ENCODE measurements at regions not wholly inside any gene's neighbourhood (a gene's known extent, or its start where the extent isn't known, plus 50 kb on each side); places are given as distances from the start of the nearest gene placed in this dataset.

- Histone ChIP-seq H3K4me3 (no peak overlapping the region), H3K9me3 (no peaks in the 10 kb centered on the region), H3K27ac (no peak overlapping the region), H3K27me3 (peaks cover 40% of the 10 kb centered on the region), H3K4me1 (peaks cover 0 to 12% (median 3%) of the 10 kb centered on the region in 3 donors), H3K36me3 (no peaks in the 10 kb centered on the region)
- TF ChIP-seq CTCF (IDR thresholded peaks at IDR 0.05) (no peak), POLR2AphosphoS5 (IDR thresholded peaks at IDR 0.05) (no peak), EP300 (IDR thresholded peaks at IDR 0.05) (no peak), POLR2A (IDR thresholded peaks at IDR 0.05) (no peak)
- WGBS, 2 donors (ENCODE audit: low coverage in 1 of 2): 86 to 90% methylated on average over 6 of the region's 6 CpGs
- ATAC-seq: no peak
Observed at GRCh38 chr12:30197392-30198057, 413.8 kb upstream of the TMTC1 start.

- 62 to 89% methylated on average over 3 of the region's 3 CpGs for WGBS, 2 donors (ENCODE audit: low coverage in 1 of 2)
Observed at GRCh38 chr12:30191696-30192455, 408.1 kb upstream of the TMTC1 start.

DNA sequence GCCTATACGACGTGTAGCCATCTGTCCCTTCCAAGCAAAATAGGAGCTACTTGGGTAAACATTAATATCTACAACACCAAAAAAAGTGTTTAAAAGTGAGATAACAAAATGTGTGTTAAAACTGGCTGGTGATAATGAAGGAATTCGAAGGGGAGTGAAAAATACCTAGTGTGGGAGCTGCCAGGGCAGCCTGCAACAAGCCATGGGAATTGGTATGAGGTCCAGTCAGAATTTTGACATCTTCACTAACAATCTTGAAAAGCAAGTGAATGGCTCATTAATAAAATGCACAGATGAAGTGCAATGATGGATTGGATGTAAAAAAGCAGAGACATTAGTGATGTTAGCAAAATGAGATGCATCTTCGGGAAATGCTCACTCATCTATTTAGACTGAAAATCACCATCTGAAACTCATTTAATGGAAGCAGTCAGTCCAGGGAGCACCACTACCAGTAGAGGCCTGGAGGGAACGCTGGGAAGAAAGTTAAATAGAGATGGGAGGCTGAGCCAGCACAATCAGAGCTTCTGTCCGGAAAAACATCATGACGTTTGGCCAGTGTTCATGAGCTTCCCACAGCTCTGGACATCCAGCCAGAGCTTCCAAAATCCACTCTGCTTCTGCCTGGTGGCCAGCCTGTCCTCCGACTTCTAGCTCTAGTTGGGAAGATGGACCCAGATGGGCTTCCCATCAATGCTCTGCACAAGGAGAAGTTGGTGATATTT lies 405.0 kb upstream of the TMTC1 start:
- H3K4me3 ChIP-seq: no peak overlapping the region
- WGBS, 2 donors (ENCODE audit: low coverage in 1 of 2): 58 to 73% methylated on average over 7 to 8 of the region's 8 CpGs
- H3K9me3 ChIP-seq: no peaks in the 10 kb centered on the region
- no peak overlapping the region for H3K27ac ChIP-seq
- no peak for ATAC-seq
- H3K4me1 ChIP-seq: no peaks in the 10 kb centered on the region
- no peaks in the 10 kb centered on the region for H3K36me3 ChIP-seq
- TF ChIP-seq POLR2A (IDR thresholded peaks at IDR 0.05) (no peak), POLR2AphosphoS5 (IDR thresholded peaks at IDR 0.05) (no peak), CTCF (IDR thresholded peaks at IDR 0.05) (no peak), EP300 (IDR thresholded peaks at IDR 0.05) (no peak)
- H3K27me3 ChIP-seq: no peaks in the 10 kb centered on the region

More at GRCh38 chr12:30191696-30192455, 408.1 kb upstream of the TMTC1 start:
- Histone ChIP-seq H3K9me3 (no peaks in the 10 kb centered on the region), H3K4me1 (no peaks in the 10 kb centered on the region), H3K36me3 (no peaks in the 10 kb centered on the region), H3K27ac (no peak overlapping the region), H3K4me3 (no peak overlapping the region), H3K27me3 (peaks cover 8% of the 10 kb centered on the region)
- TF ChIP-seq POLR2AphosphoS5 (IDR thresholded peaks at IDR 0.05): no peak
- TF ChIP-seq POLR2A (IDR thresholded peaks at IDR 0.05): no peak
- ATAC-seq: no peak

- Histone ChIP-seq H3K4me3 (no peak overlapping the region), H3K9me3 (peaks cover 0 to 8% (median 0%) of the 10 kb centered on the region in 3 donors), H3K4me1 (no peaks in the 10 kb centered on the region), H3K27ac (no peak overlapping the region), H3K36me3 (no peaks in the 10 kb centered on the region), H3K27me3 (no peaks in the 10 kb centered on the region)
- 72 to 88% methylated on average over 2 of the region's 2 CpGs for WGBS, 2 donors (ENCODE audit: low coverage in 1 of 2)
- no peak for ATAC-seq
- TF ChIP-seq POLR2AphosphoS5 (IDR thresholded peaks at IDR 0.05): no peak
- TF ChIP-seq CTCF (IDR thresholded peaks at IDR 0.05): no peak
- no peak for TF ChIP-seq POLR2A (IDR thresholded peaks at IDR 0.05)
- no peak for TF ChIP-seq EP300 (IDR thresholded peaks at IDR 0.05)
Observed at GRCh38 chr12:30187426-30187825, 403.7 kb upstream of the TMTC1 start.

GRCh38 chr12:30181334-30181733 lies 397.6 kb upstream of the TMTC1 start:
- Histone ChIP-seq H3K9me3 (peaks cover 0 to 9% (median 0%) of the 10 kb centered on the region in 3 donors), H3K4me3 (no peak overlapping the region), H3K36me3 (no peaks in the 10 kb centered on the region), H3K27me3 (no peaks in the 10 kb centered on the region), H3K27ac (no peak overlapping the region), H3K4me1 (no peaks in the 10 kb centered on the region)
- no peak for ATAC-seq
- WGBS, 2 donors (ENCODE audit: low coverage in 1 of 2): 47 to 75% methylated on average over 1 of the region's 1 CpG
- TF ChIP-seq CTCF (IDR thresholded peaks at IDR 0.05) (no peak), POLR2AphosphoS5 (IDR thresholded peaks at IDR 0.05) (no peak), POLR2A (IDR thresholded peaks at IDR 0.05) (no peak), EP300 (IDR thresholded peaks at IDR 0.05) (no peak)

All from gastroesophageal sphincter (tissue), 4 donors.